OCI-LY3 (cell line): ENCODE measurements at regions not wholly inside any gene's neighbourhood (a gene's known extent, or its start where the extent isn't known, plus 50 kb on each side); places are given as distances from the start of the nearest gene placed in this dataset.

Source experiments
- CTCF ChIP-seq: fragments of 200-600, 300-600 bp; sonication (generic); IDR thresholded peaks from 2 replicates; pipeline ENCODE4 v1.5.1; 2014; ENCODE audit warnings: antibody characterized with exemption, low read length, low read depth
- EZH2phosphoT487 ChIP-seq: fragments of 200-600 bp; shearing (Covaris generic); IDR thresholded peaks from 2 replicates; pipeline ENCODE4 v1.6.1; 2018; ENCODE audit warnings: antibody characterized with exemption, mixed run types, low read depth

- TF ChIP-seq CTCF: no peak
- no peak for TF ChIP-seq EZH2phosphoT487
These were observed 356.2 kb upstream of the SPRED2 start for GRCh38 chr2:65788556-65788955.
